ENCODE measurements at regions not wholly inside any gene's neighbourhood (a gene's known extent, or its start where the extent isn't known, plus 50 kb on each side); places are given as distances from the start of the nearest gene placed in this dataset.

DNA sequence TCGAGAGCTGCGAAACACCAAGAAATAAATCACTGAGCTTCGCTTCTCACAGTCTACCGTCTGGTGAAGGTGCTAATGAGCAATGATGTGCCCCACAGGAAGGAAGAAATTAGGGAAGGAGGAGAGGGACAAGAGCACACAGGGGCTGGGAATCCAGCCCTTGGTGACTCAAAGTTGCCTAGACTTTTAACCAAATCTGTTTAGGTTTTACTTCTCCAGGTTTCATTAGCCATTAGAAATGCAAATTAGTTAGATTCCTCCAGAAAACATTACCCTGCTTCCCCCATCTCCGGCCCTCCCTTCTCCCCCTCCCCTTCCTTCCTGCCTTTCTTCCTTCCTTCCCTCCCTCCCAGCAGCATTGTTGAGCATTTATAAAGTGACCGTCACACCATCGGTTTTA lies 59.3 kb upstream of the UBE2E1 start:
- no peak overlapping the region for H3K9ac ChIP-seq (replicated peaks; ENCODE audit: extremely low read depth, insufficient read depth, low read length)
- peak overlapping the region; percentile 12 for H2AFZ ChIP-seq (ENCODE audit: low read depth, low read length)
- intact Hi-C loops (cut with micrococcal nuclease) (loop anchor here (10.0 kb wide), 1 partner anchor 422 kb away; no protein-coding TSS in a partner anchor), dilution Hi-C loops (cut with MboI; ENCODE audit: extremely low pct_ligation_motif_present, low sequenced_read_pairs) (no loop called here)
- no peaks in the 10 kb centered on the region for H3K9me1 ChIP-seq (replicated peaks; ENCODE audit: control insufficient read depth, extremely low read depth, insufficient read depth, low read length)
- H3K4me3 ChIP-seq (replicated peaks in 1 of 3; ENCODE audit: insufficient read depth in 1 of 3, low read depth in 1 of 3, low read length in 3 of 3), result no peak overlapping the region
- FAIRE-seq, result peak; percentile 68
- no peaks in the 10 kb centered on the region for H3K36me3 ChIP-seq (ENCODE audit: control insufficient read depth in 2 of 2, extremely low read depth in 1 of 2, insufficient read depth in 2 of 2, low read length in 2 of 2)
- H3K4me2 ChIP-seq (ENCODE audit: insufficient read depth, low read length), result peak overlapping the region; percentile 33
- DNase-seq (ENCODE audit: low read depth, low spot score), result no peak
- H3K4me1 ChIP-seq (ENCODE audit: control insufficient read depth, extremely low read depth, insufficient read depth, low read length), result peaks cover 33% of the 10 kb centered on the region
- no peaks in the 10 kb centered on the region for H3K9me3 ChIP-seq (replicated peaks; ENCODE audit: control insufficient read depth, insufficient read depth, low read length)
- no peaks in the 10 kb centered on the region for H4K20me1 ChIP-seq (replicated peaks; ENCODE audit: control insufficient read depth, extremely low read depth, insufficient read depth, low read length)
- BruUV-seq (replicated peaks), result no TSS peak
- TF ChIP-seq, protein P1, sequence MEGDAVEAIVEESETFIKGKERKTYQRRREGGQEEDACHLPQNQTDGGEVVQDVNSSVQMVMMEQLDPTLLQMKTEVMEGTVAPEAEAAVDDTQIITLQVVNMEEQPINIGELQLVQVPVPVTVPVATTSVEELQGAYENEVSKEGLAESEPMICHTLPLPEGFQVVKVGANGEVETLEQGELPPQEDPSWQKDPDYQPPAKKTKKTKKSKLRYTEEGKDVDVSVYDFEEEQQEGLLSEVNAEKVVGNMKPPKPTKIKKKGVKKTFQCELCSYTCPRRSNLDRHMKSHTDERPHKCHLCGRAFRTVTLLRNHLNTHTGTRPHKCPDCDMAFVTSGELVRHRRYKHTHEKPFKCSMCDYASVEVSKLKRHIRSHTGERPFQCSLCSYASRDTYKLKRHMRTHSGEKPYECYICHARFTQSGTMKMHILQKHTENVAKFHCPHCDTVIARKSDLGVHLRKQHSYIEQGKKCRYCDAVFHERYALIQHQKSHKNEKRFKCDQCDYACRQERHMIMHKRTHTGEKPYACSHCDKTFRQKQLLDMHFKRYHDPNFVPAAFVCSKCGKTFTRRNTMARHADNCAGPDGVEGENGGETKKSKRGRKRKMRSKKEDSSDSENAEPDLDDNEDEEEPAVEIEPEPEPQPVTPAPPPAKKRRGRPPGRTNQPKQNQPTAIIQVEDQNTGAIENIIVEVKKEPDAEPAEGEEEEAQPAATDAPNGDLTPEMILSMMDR (IDR thresholded peaks at IDR 0.05; ENCODE audit: extremely low read depth in 1 of 2, insufficient read depth in 1 of 2, low read depth in 1 of 2, low read length in 2 of 2), result no peak
- TF ChIP-seq MYC (IDR thresholded peaks at IDR 0.05; ENCODE audit: low read depth, low read length), result no peak
- TF ChIP-seq POLR2AphosphoS5 (IDR thresholded peaks at IDR 0.05; ENCODE audit: insufficient read depth, low read depth, low read length), result no peak
- TF ChIP-seq GATA2 (IDR thresholded peaks at IDR 0.05; ENCODE audit: insufficient read depth, insufficient read length, low read depth, low read length), result no peak
- TF ChIP-seq FOS (IDR thresholded peaks at IDR 0.05; ENCODE audit: borderline replicate concordance, insufficient read depth, low read length), result no peak
- no peak for TF ChIP-seq JUN (IDR thresholded peaks at IDR 0.05; ENCODE audit: borderline replicate concordance, insufficient read depth, insufficient read length, low read depth)
- TF ChIP-seq EZH2 (IDR thresholded peaks at IDR 0.05; ENCODE audit: borderline replicate concordance, low read depth, low read length, severe bottlenecking), result no peak
- no peak for TF ChIP-seq POLR2A (IDR thresholded peaks at IDR 0.05; ENCODE audit: low read depth, low read length)
- TF ChIP-seq, protein P2, sequence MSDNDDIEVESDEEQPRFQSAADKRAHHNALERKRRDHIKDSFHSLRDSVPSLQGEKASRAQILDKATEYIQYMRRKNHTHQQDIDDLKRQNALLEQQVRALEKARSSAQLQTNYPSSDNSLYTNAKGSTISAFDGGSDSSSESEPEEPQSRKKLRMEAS (IDR thresholded peaks at IDR 0.05; ENCODE audit: insufficient read depth, insufficient read length), result no peak
- no peaks in the 10 kb centered on the region for H3K79me2 ChIP-seq (ENCODE audit: control insufficient read depth, insufficient read depth, low read length)
- CTCF ChIA-PET, result interaction anchor here (0.9 to 1.1 kb wide), 2 partner anchors 9 to 11 kb away, joined by 3 read pairs; no protein-coding TSS in a partner anchor
- POLR2A ChIA-PET, result no interaction called here
- no peak overlapping the region for H3K27ac ChIP-seq (ENCODE audit: insufficient read depth, low read depth, low read length)
- H3K27me3 ChIP-seq (ENCODE audit: control insufficient read depth in 2 of 2, insufficient read depth in 2 of 2, low read length in 2 of 2), result no peaks in the 10 kb centered on the region

Measured in endothelial cell of umbilical vein (primary cell).